ENCODE measurements at regions not wholly inside any gene's neighbourhood (a gene's known extent, or its start where the extent isn't known, plus 50 kb on each side); places are given as distances from the start of the nearest gene placed in this dataset.

- no peaks in the 10 kb centered on the region for H3K79me2 ChIP-seq (ENCODE audit: insufficient read depth, low read length)
- H2AFZ ChIP-seq (ENCODE audit: low read depth, low read length, severe bottlenecking), result no peak overlapping the region
- no peaks in the 10 kb centered on the region; the same call in 1 of the 2 replicates for H3K9me3 ChIP-seq (ENCODE audit: insufficient read depth, low read length)
- no peaks in the 10 kb centered on the region for H3F3A ChIP-seq (ENCODE audit: insufficient read depth)
- no peak overlapping the region for H3K27ac ChIP-seq (ENCODE audit: low read depth, low read length)
- no peak overlapping the region for H3K4me2 ChIP-seq (ENCODE audit: low read depth, low read length, poor library complexity, severe bottlenecking)
- H3K27me3 ChIP-seq (ENCODE audit: low read length), result no peaks in the 10 kb centered on the region
- no peaks in the 10 kb centered on the region for H3K9me2 ChIP-seq (replicated peaks; ENCODE audit: insufficient read depth, low read length)
- H3K9ac ChIP-seq (ENCODE audit: low read length), result no peak overlapping the region
- no peaks in the 10 kb centered on the region for H4K20me1 ChIP-seq (ENCODE audit: low read depth, low read length)
- no peaks in the 10 kb centered on the region for H3K36me3 ChIP-seq (ENCODE audit: low read length)
- H3K4me3 ChIP-seq (ENCODE audit: insufficient read depth, low read length, poor library complexity, severe bottlenecking), result no peak overlapping the region
- TF ChIP-seq, protein P1, sequence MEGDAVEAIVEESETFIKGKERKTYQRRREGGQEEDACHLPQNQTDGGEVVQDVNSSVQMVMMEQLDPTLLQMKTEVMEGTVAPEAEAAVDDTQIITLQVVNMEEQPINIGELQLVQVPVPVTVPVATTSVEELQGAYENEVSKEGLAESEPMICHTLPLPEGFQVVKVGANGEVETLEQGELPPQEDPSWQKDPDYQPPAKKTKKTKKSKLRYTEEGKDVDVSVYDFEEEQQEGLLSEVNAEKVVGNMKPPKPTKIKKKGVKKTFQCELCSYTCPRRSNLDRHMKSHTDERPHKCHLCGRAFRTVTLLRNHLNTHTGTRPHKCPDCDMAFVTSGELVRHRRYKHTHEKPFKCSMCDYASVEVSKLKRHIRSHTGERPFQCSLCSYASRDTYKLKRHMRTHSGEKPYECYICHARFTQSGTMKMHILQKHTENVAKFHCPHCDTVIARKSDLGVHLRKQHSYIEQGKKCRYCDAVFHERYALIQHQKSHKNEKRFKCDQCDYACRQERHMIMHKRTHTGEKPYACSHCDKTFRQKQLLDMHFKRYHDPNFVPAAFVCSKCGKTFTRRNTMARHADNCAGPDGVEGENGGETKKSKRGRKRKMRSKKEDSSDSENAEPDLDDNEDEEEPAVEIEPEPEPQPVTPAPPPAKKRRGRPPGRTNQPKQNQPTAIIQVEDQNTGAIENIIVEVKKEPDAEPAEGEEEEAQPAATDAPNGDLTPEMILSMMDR (IDR thresholded peaks at IDR 0.05; ENCODE audit: insufficient read depth, low read length, poor library complexity, severe bottlenecking), result no peak
Observed at GRCh38 chr17:77733576-77734296, 224.8 kb upstream of the TNRC6C start.

DNA sequence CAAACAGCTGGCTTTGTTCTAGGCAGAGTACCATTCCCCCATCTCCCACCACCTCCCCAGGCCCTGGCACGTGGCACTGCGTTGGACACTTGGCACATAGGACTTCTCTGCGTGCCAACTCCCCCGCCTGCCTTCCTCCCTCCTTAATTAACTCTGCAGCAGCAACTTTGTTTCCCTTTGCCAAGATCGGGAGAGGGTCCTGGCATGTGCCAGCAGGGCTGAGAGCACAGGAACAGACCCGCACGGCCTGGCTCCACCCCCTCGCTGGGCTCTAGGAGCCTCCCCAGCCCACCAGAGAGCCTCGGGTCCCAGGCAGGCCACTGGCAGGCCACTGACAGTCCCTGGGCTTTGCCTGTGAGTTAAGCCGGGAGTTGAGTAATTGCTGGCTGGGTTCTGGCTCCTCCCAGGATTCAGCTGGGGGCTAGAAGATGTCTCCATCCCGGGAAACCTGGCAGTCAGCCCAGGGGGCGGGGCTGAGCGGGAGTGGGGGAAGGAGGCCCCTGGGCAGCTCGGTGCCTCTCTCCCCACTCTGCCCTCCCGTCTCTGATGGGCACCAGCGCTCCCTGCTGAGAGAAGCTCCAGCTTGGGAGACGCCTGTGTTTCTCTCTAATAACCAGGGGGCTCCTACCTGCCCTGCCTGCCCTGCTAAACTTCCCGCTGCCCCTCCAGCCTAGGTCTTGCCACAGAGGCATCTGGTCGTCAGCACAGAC lies 224.0 kb upstream of the TNRC6C start:
- Histone ChIP-seq H3K4me2 (ENCODE audit: low read depth, low read length, poor library complexity, severe bottlenecking) (no peak overlapping the region), H3K79me2 (ENCODE audit: insufficient read depth, low read length) (no peaks in the 10 kb centered on the region), H3K36me3 (ENCODE audit: low read length) (no peaks in the 10 kb centered on the region), H3F3A (ENCODE audit: insufficient read depth) (no peaks in the 10 kb centered on the region), H3K9me3 (ENCODE audit: insufficient read depth, low read length) (no peaks in the 10 kb centered on the region; the same call in 1 of the 2 replicates), H3K27me3 (ENCODE audit: low read length) (no peaks in the 10 kb centered on the region), H3K4me3 (ENCODE audit: insufficient read depth, low read length, poor library complexity, severe bottlenecking) (no peak overlapping the region), H3K9me2 (replicated peaks; ENCODE audit: insufficient read depth, low read length) (no peaks in the 10 kb centered on the region), H3K27ac (ENCODE audit: low read depth, low read length) (no peak overlapping the region), H2AFZ (ENCODE audit: low read depth, low read length, severe bottlenecking) (no peak overlapping the region), H3K9ac (ENCODE audit: low read length) (no peak overlapping the region), H4K20me1 (ENCODE audit: low read depth, low read length) (no peaks in the 10 kb centered on the region)
- TF ChIP-seq EZH2phosphoT487 (conservative IDR thresholded peaks at IDR 0.05; ENCODE audit: low read length), result no peak
- TF ChIP-seq, protein P1 (IDR thresholded peaks at IDR 0.05; ENCODE audit: insufficient read depth, low read length, poor library complexity, severe bottlenecking), result no peak

DNA sequence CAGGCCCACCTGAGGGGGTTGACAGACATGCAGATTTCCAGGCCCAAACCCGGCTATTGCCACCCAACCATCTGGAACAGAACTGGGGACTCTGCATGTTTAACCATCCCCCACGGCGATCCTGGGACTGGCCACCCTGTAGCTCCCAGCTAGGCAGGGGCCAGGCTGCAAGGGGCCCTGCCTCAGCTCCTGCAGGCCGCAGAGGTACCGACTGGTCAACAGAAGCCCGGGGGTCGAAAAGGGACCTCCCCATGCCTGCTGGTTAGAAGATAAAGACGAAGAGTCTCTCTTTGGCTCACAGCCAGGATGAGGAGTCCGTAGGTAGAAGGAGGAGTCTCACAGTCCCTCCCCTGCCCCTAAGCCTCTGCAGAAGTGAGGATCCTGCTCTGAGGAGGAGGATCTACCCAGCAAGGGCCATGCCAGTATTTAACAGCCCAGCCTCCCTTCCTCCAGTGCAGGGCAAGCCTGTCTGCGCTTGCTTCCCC lies 223.4 kb upstream of the TNRC6C start:
- Histone ChIP-seq H3K79me2 (ENCODE audit: insufficient read depth, low read length) (no peaks in the 10 kb centered on the region), H2AFZ (ENCODE audit: low read depth, low read length, severe bottlenecking) (no peak overlapping the region), H3K9ac (ENCODE audit: low read length) (no peak overlapping the region), H3K27me3 (ENCODE audit: low read length) (no peaks in the 10 kb centered on the region), H3K9me2 (replicated peaks; ENCODE audit: insufficient read depth, low read length) (no peaks in the 10 kb centered on the region), H3K27ac (ENCODE audit: low read depth, low read length) (no peak overlapping the region), H3K9me3 (ENCODE audit: insufficient read depth, low read length) (no peaks in the 10 kb centered on the region; the same call in 1 of the 2 replicates), H3K36me3 (ENCODE audit: low read length) (no peaks in the 10 kb centered on the region), H4K20me1 (ENCODE audit: low read depth, low read length) (no peaks in the 10 kb centered on the region), H3K4me2 (ENCODE audit: low read depth, low read length, poor library complexity, severe bottlenecking) (no peak overlapping the region), H3K4me3 (ENCODE audit: insufficient read depth, low read length, poor library complexity, severe bottlenecking) (no peak overlapping the region), H3F3A (ENCODE audit: insufficient read depth) (no peaks in the 10 kb centered on the region)
- no peak for TF ChIP-seq EZH2phosphoT487 (conservative IDR thresholded peaks at IDR 0.05; ENCODE audit: low read length)
- TF ChIP-seq, protein P1 (IDR thresholded peaks at IDR 0.05; ENCODE audit: insufficient read depth, low read length, poor library complexity, severe bottlenecking), result no peak
